GM10248 (cell line): ENCODE measurements at regions not wholly inside any gene's neighbourhood (a gene's known extent, or its start where the extent isn't known, plus 50 kb on each side); places are given as distances from the start of the nearest gene placed in this dataset.
"Not testable (repeated sequence)": the region's sequence is repeated elsewhere in the genome, so short reads cannot be mapped to it uniquely, and the experiment has no call there.

Experiments
- CTCF ChIA-PET: fragments of 300-600 bp; sonication (Branson Sonifier 250); formaldehyde crosslinking; extraction: SDS; loops from one replicate; lab custom pipeline; 2021; ENCODE audit warnings: antibody characterized with exemption; lab: Yijun Ruan, JAX
- POLR2A ChIA-PET: fragments of 350-650 bp; sonication (Branson Sonifier 250); formaldehyde crosslinking; extraction: SDS; loops from one replicate; lab custom pipeline; 2020; ENCODE audit warnings: antibody characterized with exemption; lab: Yijun Ruan, JAX
- DNase-seq: peaks from one replicate; pipeline ENCODE4 v3.0.0; 2012; ENCODE audit errors: extremely low spot score
- TF ChIP-seq, protein P1 (sequence below): IDR thresholded peaks from 2 replicates; pipeline ENCODE4 v1.5.1; 2012; ENCODE audit warnings: mild to moderate bottlenecking, low read depth; ENCODE audit errors: extremely low read depth, missing control alignments, control extremely low read depth

DNA sequence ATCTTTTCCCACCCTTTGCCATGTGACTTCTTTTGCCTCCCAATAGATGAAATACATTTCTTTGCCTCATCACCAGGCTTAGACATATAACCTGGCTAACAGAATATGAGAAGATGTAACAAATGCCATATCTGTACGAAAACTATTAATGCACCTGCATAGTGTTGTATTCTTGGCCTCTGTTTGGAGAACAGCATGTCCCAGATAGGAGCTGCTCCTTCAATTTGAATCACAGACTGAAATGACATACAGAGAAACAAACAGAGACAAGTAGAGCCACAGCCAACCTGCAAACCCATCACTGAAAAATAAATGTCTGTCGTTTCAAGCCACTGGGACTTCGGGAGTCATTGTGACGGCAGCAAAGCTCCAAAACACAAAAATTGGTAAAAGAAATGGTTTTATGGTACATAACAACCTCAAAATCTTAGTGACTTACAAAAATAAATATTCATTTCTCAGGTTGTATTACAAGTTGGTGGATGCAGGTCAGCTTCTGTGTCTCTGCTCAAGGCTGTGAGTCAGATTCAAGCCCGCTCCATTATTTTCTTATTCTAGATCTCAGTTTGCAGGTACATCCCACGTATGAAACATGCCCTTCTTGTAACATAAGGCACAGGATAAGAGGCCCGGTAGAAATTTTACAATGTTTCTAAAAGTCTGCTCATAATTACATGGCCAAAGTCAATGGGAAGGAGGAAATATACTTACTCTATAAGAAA, 171.3 kb upstream of the SOX6 start:
- DNase-seq, result no peak
- ChIA-PET POLR2A (no interaction called here), CTCF (no interaction called here)
- TF ChIP-seq, protein P1, sequence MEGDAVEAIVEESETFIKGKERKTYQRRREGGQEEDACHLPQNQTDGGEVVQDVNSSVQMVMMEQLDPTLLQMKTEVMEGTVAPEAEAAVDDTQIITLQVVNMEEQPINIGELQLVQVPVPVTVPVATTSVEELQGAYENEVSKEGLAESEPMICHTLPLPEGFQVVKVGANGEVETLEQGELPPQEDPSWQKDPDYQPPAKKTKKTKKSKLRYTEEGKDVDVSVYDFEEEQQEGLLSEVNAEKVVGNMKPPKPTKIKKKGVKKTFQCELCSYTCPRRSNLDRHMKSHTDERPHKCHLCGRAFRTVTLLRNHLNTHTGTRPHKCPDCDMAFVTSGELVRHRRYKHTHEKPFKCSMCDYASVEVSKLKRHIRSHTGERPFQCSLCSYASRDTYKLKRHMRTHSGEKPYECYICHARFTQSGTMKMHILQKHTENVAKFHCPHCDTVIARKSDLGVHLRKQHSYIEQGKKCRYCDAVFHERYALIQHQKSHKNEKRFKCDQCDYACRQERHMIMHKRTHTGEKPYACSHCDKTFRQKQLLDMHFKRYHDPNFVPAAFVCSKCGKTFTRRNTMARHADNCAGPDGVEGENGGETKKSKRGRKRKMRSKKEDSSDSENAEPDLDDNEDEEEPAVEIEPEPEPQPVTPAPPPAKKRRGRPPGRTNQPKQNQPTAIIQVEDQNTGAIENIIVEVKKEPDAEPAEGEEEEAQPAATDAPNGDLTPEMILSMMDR, result no peak

DNA sequence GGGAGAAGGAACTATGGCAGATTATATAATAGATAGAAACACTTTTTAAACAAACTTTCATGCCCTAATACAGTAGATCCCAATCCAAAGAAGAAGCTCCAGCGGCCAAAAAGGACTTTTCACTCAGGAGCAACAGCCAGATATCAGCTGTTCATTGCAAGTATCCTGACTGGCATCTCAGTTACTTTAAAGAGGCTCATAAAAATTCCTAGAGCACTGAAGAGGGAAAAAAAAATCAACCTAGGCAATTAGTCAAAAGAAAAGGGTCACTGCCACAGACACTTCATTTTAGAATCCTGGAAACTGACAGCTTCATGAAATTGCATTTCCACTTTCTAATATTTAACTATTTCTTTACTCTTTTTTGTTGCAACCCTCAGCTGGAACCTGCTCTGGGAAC, 170.6 kb upstream of the SOX6 start:
- DNase-seq, result no peak
- CTCF ChIA-PET, result no interaction called here
- POLR2A ChIA-PET, result no interaction called here
- TF ChIP-seq, protein P1, result no peak

DNA sequence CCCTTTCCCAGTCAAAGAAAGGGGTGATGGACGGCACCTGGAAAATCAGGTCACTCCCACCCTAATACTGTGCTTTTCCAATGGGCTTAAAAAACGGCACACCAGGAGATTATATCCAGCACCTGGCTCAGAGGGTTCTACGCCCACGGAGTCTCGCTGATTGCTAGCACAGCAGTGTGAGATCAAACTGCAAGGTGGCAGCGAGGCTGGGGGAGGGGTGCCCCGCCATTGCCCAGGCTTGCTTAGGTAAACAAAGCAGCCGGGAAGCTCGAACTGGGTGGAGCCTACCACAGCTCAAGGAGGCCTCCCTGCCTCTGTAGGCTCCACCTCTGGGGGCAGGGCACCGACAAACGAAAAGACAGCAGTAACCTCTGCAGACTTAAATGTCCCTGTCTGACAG, 164.4 kb upstream of the SOX6 start:
- CTCF ChIA-PET, POLR2A ChIA-PET, DNase-seq: not testable (repeated sequence)

DNA sequence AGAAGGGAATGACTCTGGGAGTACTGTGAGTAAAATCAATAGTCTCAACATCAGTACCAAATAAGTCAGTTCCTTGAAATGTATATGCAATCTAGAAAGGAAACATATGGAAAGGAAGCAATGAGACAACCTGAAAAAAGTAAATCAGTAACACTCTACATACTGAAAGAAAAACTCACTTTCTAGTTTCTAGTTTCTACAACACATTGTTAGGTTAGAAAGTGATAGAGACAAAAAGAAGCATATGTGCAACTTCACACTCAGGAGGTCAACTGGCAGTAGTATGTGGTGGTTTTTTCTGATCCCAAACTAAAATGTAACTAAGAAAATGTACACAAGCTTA, 156.5 kb upstream of the SOX6 start:
- TF ChIP-seq, protein P1, result no peak
- DNase-seq, result no peak
- ChIA-PET CTCF (no interaction called here), POLR2A (no interaction called here)

DNA sequence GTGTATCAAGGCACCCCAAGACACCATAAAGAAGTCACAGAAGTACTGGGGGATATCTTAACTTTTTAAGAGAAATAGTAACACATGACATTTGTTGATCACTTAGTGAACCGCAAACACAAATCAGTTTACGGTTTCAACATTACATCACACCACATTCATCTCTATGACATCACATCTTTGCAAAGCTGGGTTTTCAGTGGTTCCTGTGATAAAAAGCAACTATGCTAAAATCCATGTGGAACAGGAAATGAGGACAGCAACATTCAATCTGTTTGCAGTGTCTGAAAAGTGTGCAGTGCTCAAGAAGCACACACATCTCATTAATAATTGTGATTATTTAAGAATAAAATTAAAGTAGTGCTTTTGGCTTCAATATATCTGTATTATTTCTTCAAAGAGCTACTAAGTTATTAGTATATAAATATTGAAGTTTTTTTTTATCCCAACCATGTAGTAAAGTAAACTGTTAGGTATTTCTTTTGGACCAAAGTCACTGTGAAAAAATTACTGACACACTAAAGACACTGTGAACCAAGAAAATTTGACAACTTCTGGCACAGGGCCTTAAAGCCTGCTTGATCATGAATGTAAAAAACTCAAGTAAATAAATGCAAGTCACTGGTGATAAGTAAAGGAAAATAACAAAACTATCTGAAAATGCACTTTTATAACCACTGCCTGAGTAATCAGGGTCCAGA, 156.0 kb upstream of the SOX6 start:
- CTCF ChIA-PET, result no interaction called here
- no peak for DNase-seq
- TF ChIP-seq, protein P1, result no peak
- POLR2A ChIA-PET, result no interaction called here

DNA sequence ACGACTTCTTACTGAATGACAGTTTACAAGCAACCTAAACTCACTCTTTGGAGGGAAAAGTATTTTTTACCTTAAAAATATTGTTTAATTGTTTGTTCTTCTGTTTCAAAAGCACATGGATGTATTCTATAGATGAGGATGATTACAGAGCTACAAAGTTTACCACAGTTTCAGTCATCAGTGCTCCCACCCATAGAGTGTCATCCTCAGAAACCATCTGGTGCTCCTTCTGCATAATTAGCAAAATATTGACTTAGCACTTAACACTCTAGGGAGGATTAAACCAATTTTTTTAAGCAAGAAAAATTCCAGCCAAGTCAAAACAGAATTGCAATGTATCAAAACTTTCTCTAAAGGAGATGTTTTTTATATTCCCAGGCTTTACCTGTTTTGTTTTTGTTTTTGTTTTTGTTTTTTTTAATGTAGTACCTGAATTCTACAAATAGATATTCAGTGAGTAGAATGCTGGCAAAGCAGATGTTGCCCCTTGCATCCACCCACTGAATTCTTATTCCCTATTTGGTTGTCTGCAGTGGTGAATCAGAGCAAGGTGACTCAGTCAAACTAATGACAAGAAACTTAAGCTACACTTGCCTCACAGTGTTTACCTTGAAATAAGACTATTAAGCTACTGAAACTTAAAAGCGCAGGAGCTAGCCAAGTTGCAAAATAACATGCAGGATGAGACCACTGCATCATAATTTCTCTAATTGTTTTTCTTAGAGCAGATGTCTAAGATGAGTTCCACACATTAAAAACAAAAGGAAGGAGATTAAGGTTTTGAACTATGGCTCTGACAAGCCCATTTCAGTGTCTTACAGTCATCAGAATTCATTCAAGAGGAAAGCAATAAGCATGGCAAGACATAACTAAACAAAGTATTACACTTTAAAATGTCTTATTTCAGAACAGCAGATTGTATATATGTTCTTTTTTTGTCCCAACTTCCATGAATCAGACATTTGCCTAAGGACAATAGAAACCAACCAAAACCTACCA, 155.1 kb upstream of the SOX6 start:
- ChIA-PET POLR2A (no interaction called here), CTCF (no interaction called here)
- TF ChIP-seq, protein P1, result no peak
- no peak for DNase-seq
